ENCODE measurements at regions not wholly inside any gene's neighbourhood (a gene's known extent, or its start where the extent isn't known, plus 50 kb on each side); places are given as distances from the start of the nearest gene placed in this dataset.

- H3K4me2 ChIP-seq, result no peak overlapping the region
- no peak overlapping the region for H2AFZ ChIP-seq (ENCODE audit: low read depth)
- no peaks in the 10 kb centered on the region for H3K79me2 ChIP-seq (ENCODE audit: insufficient read depth, low read depth)
- H3K27me3 ChIP-seq (ENCODE audit: insufficient read depth, low read depth), result no peaks in the 10 kb centered on the region
- no peaks in the 10 kb centered on the region for H4K20me1 ChIP-seq (ENCODE audit: insufficient read depth)
- no peak overlapping the region for H3K9ac ChIP-seq
- no peaks in the 10 kb centered on the region for H3K36me3 ChIP-seq (ENCODE audit: insufficient read depth)
- TF ChIP-seq CTCF (conservative IDR thresholded peaks at IDR 0.05; ENCODE audit: low read depth, low read length), result no peak
- no peaks in the 10 kb centered on the region for H3K4me1 ChIP-seq (ENCODE audit: low read depth, poor library complexity, severe bottlenecking)
- no peak overlapping the region for H3K4me3 ChIP-seq (IDR thresholded peaks at IDR 0.05; ENCODE audit: insufficient read depth, low read depth, low read length)
- no peak overlapping the region for H3K27ac ChIP-seq
These were observed 794.9 kb downstream of the TNS3 start for GRCh38 chr7:46786995-46787394.

GRCh38 chr7:46786221-46786954, 795.5 kb downstream of the TNS3 start:
- H2AFZ ChIP-seq (ENCODE audit: low read depth), result no peak overlapping the region
- H3K79me2 ChIP-seq (ENCODE audit: insufficient read depth, low read depth), result no peaks in the 10 kb centered on the region
- H3K36me3 ChIP-seq (ENCODE audit: insufficient read depth), result no peaks in the 10 kb centered on the region
- no peaks in the 10 kb centered on the region for H4K20me1 ChIP-seq (ENCODE audit: insufficient read depth)
- no peak overlapping the region for H3K4me3 ChIP-seq (IDR thresholded peaks at IDR 0.05; ENCODE audit: insufficient read depth, low read depth, low read length)
- H3K4me2 ChIP-seq, result no peak overlapping the region
- H3K4me1 ChIP-seq (ENCODE audit: low read depth, poor library complexity, severe bottlenecking), result no peaks in the 10 kb centered on the region
- H3K27ac ChIP-seq, result no peak overlapping the region
- H3K27me3 ChIP-seq (ENCODE audit: insufficient read depth, low read depth), result no peaks in the 10 kb centered on the region
- TF ChIP-seq CTCF (conservative IDR thresholded peaks at IDR 0.05; ENCODE audit: low read depth, low read length), result no peak
- no peak overlapping the region for H3K9ac ChIP-seq

- Histone ChIP-seq H3K4me1 (ENCODE audit: low read depth, poor library complexity, severe bottlenecking) (no peaks in the 10 kb centered on the region), H4K20me1 (ENCODE audit: insufficient read depth) (no peaks in the 10 kb centered on the region), H3K4me2 (no peak overlapping the region), H3K27ac (no peak overlapping the region), H3K4me3 (IDR thresholded peaks at IDR 0.05; ENCODE audit: insufficient read depth, low read depth, low read length) (no peak overlapping the region), H3K79me2 (ENCODE audit: insufficient read depth, low read depth) (no peaks in the 10 kb centered on the region), H3K27me3 (ENCODE audit: insufficient read depth, low read depth) (no peaks in the 10 kb centered on the region), H3K36me3 (ENCODE audit: insufficient read depth) (no peaks in the 10 kb centered on the region), H2AFZ (ENCODE audit: low read depth) (no peak overlapping the region), H3K9ac (no peak overlapping the region)
- TF ChIP-seq CTCF (conservative IDR thresholded peaks at IDR 0.05; ENCODE audit: low read depth, low read length), result no peak
These were observed 797.2 kb downstream of the TNS3 start for GRCh38 chr7:46784732-46785131.

- Histone ChIP-seq H3K79me2 (ENCODE audit: insufficient read depth, low read depth) (no peaks in the 10 kb centered on the region), H4K20me1 (ENCODE audit: insufficient read depth) (no peaks in the 10 kb centered on the region), H3K27ac (no peak overlapping the region), H3K4me2 (no peak overlapping the region), H2AFZ (ENCODE audit: low read depth) (no peak overlapping the region), H3K9ac (no peak overlapping the region), H3K4me3 (IDR thresholded peaks at IDR 0.05; ENCODE audit: insufficient read depth, low read depth, low read length) (no peak overlapping the region), H3K4me1 (ENCODE audit: low read depth, poor library complexity, severe bottlenecking) (no peaks in the 10 kb centered on the region), H3K36me3 (ENCODE audit: insufficient read depth) (no peaks in the 10 kb centered on the region), H3K27me3 (ENCODE audit: insufficient read depth, low read depth) (no peaks in the 10 kb centered on the region)
- no peak for TF ChIP-seq CTCF (conservative IDR thresholded peaks at IDR 0.05; ENCODE audit: low read depth, low read length)
These were observed 799.9 kb downstream of the TNS3 start for GRCh38 chr7:46781901-46782439.
